Testis (tissue), 2 donors: ENCODE measurements at regions not wholly inside any gene's neighbourhood (a gene's known extent, or its start where the extent isn't known, plus 50 kb on each side); places are given as distances from the start of the nearest gene placed in this dataset.

Source experiments
- CTCF ChIP-seq, 3 experiments: fragments of 450-650 bp in 2 of 3; fragments of 200-600 bp in 1 of 3; sonication (generic) in 1 of 3; IDR thresholded peaks; one replicate each; pipeline ENCODE4 v1.5.1; 2016 to 2019; ENCODE audit warnings: antibody characterized with exemption in 3 of 3, mild to moderate bottlenecking in 2 of 3, moderate library complexity in 1 of 3
- POLR2A ChIP-seq: fragments of 450-650 bp; IDR thresholded peaks from one replicate; pipeline ENCODE4 v1.6.1; 2017; ENCODE audit warnings: antibody characterized with exemption, mild to moderate bottlenecking, moderate library complexity

- no peak for TF ChIP-seq CTCF (IDR thresholded peaks at IDR 0.05)
- TF ChIP-seq POLR2A: no peak
Measured at GRCh38 chr20:37636977-37637376, 56.9 kb upstream of the CTNNBL1 start.
